HEK293 (cell line): ENCODE measurements at regions not wholly inside any gene's neighbourhood (a gene's known extent, or its start where the extent isn't known, plus 50 kb on each side); places are given as distances from the start of the nearest gene placed in this dataset.

Source experiments
- CTCF ChIA-PET: fragments of 350-600 bp; formaldehyde crosslinking; extraction: SDS; loops from one replicate; lab custom pipeline; 2021; ENCODE audit warnings: antibody characterized with exemption; lab: Yijun Ruan, JAX
- POLR2A ChIA-PET: fragments of 300-600 bp; formaldehyde crosslinking; extraction: SDS; loops from one replicate; lab custom pipeline; 2020; ENCODE audit warnings: antibody characterized with exemption, inconsistent platforms; lab: Yijun Ruan, JAX
- H3K27ac ChIP-seq: fragments of 200-500 bp; sonication (Bioruptor generic); 2 replicates; pipeline ENCODE4 v1.5.1; 2014; ENCODE audit warnings: low read depth, low read length, control low read depth, inconsistent platforms; ENCODE audit errors: extremely low read depth
- H3K36me3 ChIP-seq, 2 experiments: fragments of 200-500 bp in 1 of 2; sonication (Bioruptor generic) in 1 of 2; 1 replicate in 1 of 2; 2 replicates in 1 of 2; pipeline ENCODE4 v1.5.1; 2014 to 2017; ENCODE audit warnings: inconsistent platforms in 2 of 2, low read length in 2 of 2; ENCODE audit not compliant: control insufficient read depth in 2 of 2, insufficient read depth in 1 of 2
- H3K4me1 ChIP-seq: fragments of 200-500 bp; sonication (Bioruptor generic); 2 replicates; pipeline ENCODE4 v1.5.1; 2014; ENCODE audit warnings: mild to moderate bottlenecking, low read length, inconsistent platforms; ENCODE audit not compliant: control insufficient read depth, insufficient read depth
- H3K4me3 ChIP-seq: 2 replicates; pipeline ENCODE4 v1.5.1; 2011; ENCODE audit warnings: low read depth, mild to moderate bottlenecking, control low read depth, low read length, moderate library complexity
- H3K9me3 ChIP-seq: fragments of 200-500 bp; sonication (Bioruptor generic); 2 replicates; pipeline ENCODE4 v1.5.1; 2014; ENCODE audit warnings: low read depth, low read length, inconsistent platforms; ENCODE audit not compliant: control insufficient read depth, insufficient read depth
- BCL11A ChIP-seq: fragments of 450-650 bp; formaldehyde crosslinking; IDR thresholded peaks from 2 replicates; pipeline ENCODE4 v1.5.1; 2016; ENCODE audit warnings: low read depth, missing biosample characterization, missing genetic modification characterization
- KLF7 ChIP-seq: fragments of 450-650 bp; formaldehyde crosslinking; IDR thresholded peaks from 2 replicates; pipeline ENCODE4 v1.5.1; 2016; ENCODE audit warnings: missing biosample characterization, missing genetic modification characterization, borderline replicate concordance
- REST ChIP-seq: fragments of 450-650 bp; formaldehyde crosslinking; IDR thresholded peaks from 2 replicates; pipeline ENCODE4 v1.5.1; 2016; ENCODE audit warnings: missing biosample characterization, missing genetic modification characterization
- ZNF133 ChIP-seq: fragments of 450-650 bp; formaldehyde crosslinking; IDR thresholded peaks from 2 replicates; pipeline ENCODE4 v1.5.1; 2016; ENCODE audit warnings: missing biosample characterization, missing genetic modification characterization
- ZNF138 ChIP-seq: fragments of 450-650 bp; formaldehyde crosslinking; IDR thresholded peaks from 2 replicates; pipeline ENCODE4 v1.5.1; 2016; ENCODE audit warnings: missing biosample characterization, missing genetic modification characterization, borderline replicate concordance
- ZNF214 ChIP-seq: fragments of 450-650 bp; formaldehyde crosslinking; IDR thresholded peaks from 2 replicates; pipeline ENCODE4 v1.5.1; 2017; ENCODE audit warnings: missing biosample characterization, mild to moderate bottlenecking, missing genetic modification characterization, borderline replicate concordance
- ZNF362 ChIP-seq: fragments of 450-650 bp; formaldehyde crosslinking; IDR thresholded peaks from 2 replicates; pipeline ENCODE4 v1.5.1; 2016; ENCODE audit warnings: missing biosample characterization, missing genetic modification characterization
- ZNF366 ChIP-seq: fragments of 450-650 bp; formaldehyde crosslinking; conservative IDR thresholded peaks from 2 replicates; pipeline ENCODE4 v1.5.1; 2016; ENCODE audit warnings: missing biosample characterization, missing genetic modification characterization
- ZNF580 ChIP-seq: fragments of 450-650 bp; formaldehyde crosslinking; IDR thresholded peaks from 2 replicates; pipeline ENCODE4 v1.5.1; 2016; ENCODE audit warnings: missing biosample characterization, missing genetic modification characterization
- ZNF600 ChIP-seq: fragments of 450-650 bp; formaldehyde crosslinking; IDR thresholded peaks from 2 replicates; pipeline ENCODE4 v1.5.1; 2016; ENCODE audit warnings: missing biosample characterization, missing genetic modification characterization
- ZNF623 ChIP-seq: fragments of 450-650 bp; formaldehyde crosslinking; IDR thresholded peaks from 2 replicates; pipeline ENCODE4 v1.5.1; 2016; ENCODE audit warnings: missing biosample characterization, missing genetic modification characterization
- ZNF792 ChIP-seq: fragments of 450-650 bp; formaldehyde crosslinking; IDR thresholded peaks from 2 replicates; pipeline ENCODE4 v1.5.1; 2016; ENCODE audit warnings: missing biosample characterization, missing genetic modification characterization
- ZSCAN23 ChIP-seq: fragments of 450-650 bp; formaldehyde crosslinking; IDR thresholded peaks from 2 replicates; pipeline ENCODE4 v1.5.1; 2016; ENCODE audit warnings: missing biosample characterization, missing genetic modification characterization
- ZSCAN30 ChIP-seq: fragments of 450-650 bp; IDR thresholded peaks from 2 replicates; pipeline ENCODE4 v1.5.1; 2018; ENCODE audit warnings: missing biosample characterization, mild to moderate bottlenecking, missing genetic modification characterization, moderate library complexity

- POLR2A ChIA-PET: no interaction called here
- no peaks in the 10 kb centered on the region for H3K4me1 ChIP-seq
- H3K4me3 ChIP-seq: no peak overlapping the region
- no peaks in the 10 kb centered on the region for H3K9me3 ChIP-seq
- CTCF ChIA-PET: no interaction called here
- no peak overlapping the region for H3K27ac ChIP-seq
- H3K36me3 ChIP-seq: no peaks in the 10 kb centered on the region
- TF ChIP-seq ZSCAN30 (tag by site-specific recombination): no peak
- no peak for TF ChIP-seq ZNF366 (tag by site-specific recombination)
- no peak for TF ChIP-seq ZNF623 (tag by site-specific recombination)
- TF ChIP-seq ZNF138 (tag by site-specific recombination): no peak
Observed at GRCh38 chr4:23539969-23540569, 349.8 kb downstream of the PPARGC1A start.

GRCh38 chr4:23533859-23534258, 356.0 kb downstream of the PPARGC1A start:
- Histone ChIP-seq H3K4me1 (no peaks in the 10 kb centered on the region), H3K27ac (no peak overlapping the region), H3K4me3 (no peak overlapping the region), H3K36me3 (no peaks in the 10 kb centered on the region)
- ChIA-PET POLR2A (no interaction called here), CTCF (interaction anchor here (0.6 kb wide), 1 partner anchor 124 kb away, joined by 3 read pairs; no protein-coding TSS in a partner anchor)
- no peak for TF ChIP-seq KLF7 (tag by site-specific recombination)
- TF ChIP-seq ZSCAN23 (tag by site-specific recombination): no peak
- TF ChIP-seq, all 188 proteins: peak for 0
- no peaks in the 10 kb centered on the region for H3K9me3 ChIP-seq

GRCh38 chr4:23516716-23517115, 373.1 kb downstream of the PPARGC1A start:
- ChIA-PET CTCF (no interaction called here), POLR2A (no interaction called here)
- TF ChIP-seq ZNF133 (tag by site-specific recombination): no peak
- TF ChIP-seq BCL11A: no peak
- TF ChIP-seq REST (tag by site-specific recombination): peak; percentile 80
- no peak for TF ChIP-seq ZNF214 (tag by site-specific recombination)
- no peak for TF ChIP-seq ZNF600 (tag by site-specific recombination)
- no peak for TF ChIP-seq ZNF362 (tag by site-specific recombination)
- TF ChIP-seq ZNF580: no peak
- no peak for TF ChIP-seq ZNF792 (tag by site-specific recombination)
- Histone ChIP-seq H3K4me3 (no peak overlapping the region), H3K4me1 (no peaks in the 10 kb centered on the region), H3K36me3 (no peaks in the 10 kb centered on the region), H3K9me3 (no peaks in the 10 kb centered on the region), H3K27ac (no peak overlapping the region)
